ENCODE measurements at regions not wholly inside any gene's neighbourhood (a gene's known extent, or its start where the extent isn't known, plus 50 kb on each side); places are given as distances from the start of the nearest gene placed in this dataset.
"Not testable (repeated sequence)": the region's sequence is repeated elsewhere in the genome, so short reads cannot be mapped to it uniquely, and the experiment has no call there.

DNA sequence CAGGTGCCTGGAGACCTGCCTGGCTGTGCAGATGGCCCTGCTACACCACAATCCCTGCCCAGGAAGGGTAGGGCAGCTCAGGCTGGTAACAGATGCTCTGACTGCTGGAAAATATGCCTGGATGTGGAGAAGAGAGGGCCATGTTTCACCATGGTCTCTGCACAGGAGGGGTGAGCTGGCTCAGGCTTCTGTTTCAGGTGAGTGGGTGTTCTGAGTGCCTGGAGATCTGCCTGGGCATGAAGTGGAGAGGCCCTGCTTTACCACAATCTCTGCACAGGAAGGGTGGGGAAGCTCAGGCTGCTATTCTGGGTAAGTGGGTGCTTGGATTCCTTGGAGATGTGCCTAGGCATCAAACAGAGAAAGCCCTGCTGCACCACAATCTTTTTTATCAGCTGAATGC is 350.1 kb downstream of the KIF20B start:
- Mint-ChIP-seq H3K4me3 (no peak overlapping the region), H3K27me3 (ENCODE audit: low read depth) (peaks cover 6% of the 10 kb centered on the region), H3K4me1 (ENCODE audit: low read depth) (no peaks in the 10 kb centered on the region), H3K9me3 (peaks cover 6% of the 10 kb centered on the region), H3K36me3 (ENCODE audit: low read depth) (no peaks in the 10 kb centered on the region), H3K27ac (no peak overlapping the region)

DNA sequence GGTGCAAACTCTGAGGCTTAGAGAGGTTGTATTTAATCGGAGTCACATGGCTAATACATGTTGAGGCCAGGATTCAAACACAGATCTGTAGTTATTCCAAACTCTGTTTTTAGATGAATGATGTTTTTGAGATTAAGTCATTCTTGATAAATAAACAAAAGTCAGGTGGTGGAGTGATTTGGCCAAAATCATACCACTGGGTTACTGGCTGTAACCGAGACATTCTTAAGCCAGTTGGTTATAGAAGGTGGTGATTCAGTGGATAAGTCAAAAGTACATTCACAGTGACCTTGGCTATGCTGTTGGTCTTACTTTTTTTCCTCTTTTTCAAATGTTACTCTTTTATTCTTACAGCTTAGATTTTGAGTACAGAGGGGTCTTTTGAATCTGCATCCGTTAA is 361.4 kb downstream of the KIF20B start:
- Mint-ChIP-seq H3K9me3 (no peaks in the 10 kb centered on the region), H3K27ac (no peak overlapping the region), H3K36me3 (ENCODE audit: low read depth) (no peaks in the 10 kb centered on the region), H3K4me3 (no peak overlapping the region), H3K27me3 (ENCODE audit: low read depth) (no peaks in the 10 kb centered on the region), H3K4me1 (ENCODE audit: low read depth) (no peaks in the 10 kb centered on the region)

DNA sequence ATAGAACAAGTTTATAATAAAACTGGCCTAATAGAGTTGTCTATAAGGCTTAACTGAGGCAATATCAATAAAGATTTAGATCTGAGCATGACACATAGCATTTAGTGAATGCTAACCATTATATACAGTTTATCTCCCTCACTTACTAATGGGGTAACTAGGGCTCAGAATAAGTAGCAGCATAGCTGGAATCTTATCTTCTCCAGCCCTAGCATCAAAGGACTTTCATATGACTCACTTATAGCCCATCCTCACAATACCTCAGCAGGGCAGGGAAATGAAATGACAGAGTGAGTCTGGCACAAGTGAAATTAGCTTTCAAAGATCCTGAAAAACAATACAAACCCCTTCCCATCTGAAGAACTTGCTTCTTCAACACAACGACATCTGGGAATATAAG is 362.9 kb downstream of the KIF20B start:
- Mint-ChIP-seq H3K4me3 (no peak overlapping the region), H3K36me3 (ENCODE audit: low read depth) (no peaks in the 10 kb centered on the region), H3K9me3 (no peaks in the 10 kb centered on the region), H3K27me3 (ENCODE audit: low read depth) (no peaks in the 10 kb centered on the region), H3K27ac (no peak overlapping the region), H3K4me1 (ENCODE audit: low read depth) (no peaks in the 10 kb centered on the region)

- no peak overlapping the region for H3K27ac Mint-ChIP-seq
- H3K4me3 Mint-ChIP-seq, result no peak overlapping the region
- no peaks in the 10 kb centered on the region for H3K36me3 Mint-ChIP-seq (ENCODE audit: low read depth)
- H3K4me1 Mint-ChIP-seq (ENCODE audit: low read depth), result no peaks in the 10 kb centered on the region
- no peaks in the 10 kb centered on the region for H3K27me3 Mint-ChIP-seq (ENCODE audit: low read depth)
- H3K9me3 Mint-ChIP-seq, result no peaks in the 10 kb centered on the region
These were observed 365.0 kb downstream of the KIF20B start for GRCh38 chr10:90066435-90066834.

- no peak overlapping the region for H3K4me3 Mint-ChIP-seq
- no peaks in the 10 kb centered on the region for H3K36me3 Mint-ChIP-seq (ENCODE audit: low read depth)
- H3K27me3 Mint-ChIP-seq (ENCODE audit: low read depth), result no peaks in the 10 kb centered on the region
- no peak overlapping the region for H3K27ac Mint-ChIP-seq
- H3K4me1 Mint-ChIP-seq (ENCODE audit: low read depth), result no peaks in the 10 kb centered on the region
- H3K9me3 Mint-ChIP-seq, result peaks cover 8% of the 10 kb centered on the region
These were observed 374.6 kb downstream of the KIF20B start for GRCh38 chr10:90075995-90076394.

- Mint-ChIP-seq H3K4me1 (ENCODE audit: low read depth) (no peaks in the 10 kb centered on the region), H3K27me3 (ENCODE audit: low read depth) (no peaks in the 10 kb centered on the region), H3K27ac (no peak overlapping the region), H3K36me3 (ENCODE audit: low read depth) (no peaks in the 10 kb centered on the region), H3K9me3 (no peaks in the 10 kb centered on the region), H3K4me3 (no peak overlapping the region)
These were observed 378.4 kb downstream of the KIF20B start for GRCh38 chr10:90079819-90080218.

GRCh38 chr10:90086606-90087190 is 385.3 kb downstream of the KIF20B start:
- H3K4me3 Mint-ChIP-seq; H3K27ac Mint-ChIP-seq; H3K9me3 Mint-ChIP-seq; H3K4me1 Mint-ChIP-seq (ENCODE audit: low read depth); H3K27me3 Mint-ChIP-seq (ENCODE audit: low read depth); H3K36me3 Mint-ChIP-seq (ENCODE audit: low read depth): not testable (repeated sequence)

GRCh38 chr10:90087197-90088023 is 386.0 kb downstream of the KIF20B start:
- Mint-ChIP-seq H3K9me3 (no peaks in the 10 kb centered on the region), H3K4me3 (no peak overlapping the region), H3K36me3 (ENCODE audit: low read depth) (no peaks in the 10 kb centered on the region)

GRCh38 chr10:90088024-90088317 is 386.6 kb downstream of the KIF20B start:
- H3K36me3 Mint-ChIP-seq (ENCODE audit: low read depth), result no peaks in the 10 kb centered on the region
- peaks cover 6% of the 10 kb centered on the region for H3K4me1 Mint-ChIP-seq (ENCODE audit: low read depth)
- no peak overlapping the region for H3K27ac Mint-ChIP-seq
- no peak overlapping the region for H3K4me3 Mint-ChIP-seq
- H3K9me3 Mint-ChIP-seq, result no peaks in the 10 kb centered on the region
- no peaks in the 10 kb centered on the region for H3K27me3 Mint-ChIP-seq (ENCODE audit: low read depth)

More at GRCh38 chr10:90087197-90088023, 386.0 kb downstream of the KIF20B start:
- Mint-ChIP-seq H3K27me3 (ENCODE audit: low read depth) (no peaks in the 10 kb centered on the region), H3K27ac (no peak overlapping the region), H3K4me1 (ENCODE audit: low read depth) (peaks cover 6% of the 10 kb centered on the region)

GRCh38 chr10:90089719-90090118 is 388.3 kb downstream of the KIF20B start:
- Mint-ChIP-seq H3K9me3 (no peaks in the 10 kb centered on the region), H3K4me1 (ENCODE audit: low read depth) (peaks cover 6% of the 10 kb centered on the region), H3K36me3 (ENCODE audit: low read depth) (no peaks in the 10 kb centered on the region), H3K27ac (no peak overlapping the region), H3K4me3 (no peak overlapping the region), H3K27me3 (ENCODE audit: low read depth) (no peaks in the 10 kb centered on the region)

DNA sequence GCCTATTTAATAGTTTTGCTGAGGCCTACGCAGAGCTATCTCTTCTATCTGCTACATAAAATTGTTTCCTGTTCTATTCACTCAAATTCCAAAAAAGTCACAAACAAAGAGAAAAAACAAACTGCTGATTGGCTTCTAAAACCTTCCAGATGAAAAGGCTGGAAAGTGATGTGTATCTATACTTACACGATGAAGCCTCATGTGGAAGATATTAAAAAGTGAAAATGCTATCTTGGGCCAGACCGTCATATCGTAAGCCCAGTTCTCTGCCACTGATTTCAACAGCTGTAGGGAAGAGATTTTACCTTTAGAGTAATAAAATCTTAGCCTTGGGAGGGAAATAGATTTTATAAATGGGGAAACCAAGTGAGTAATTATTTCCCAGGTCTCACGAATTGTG is 394.8 kb downstream of the KIF20B start:
- Mint-ChIP-seq H3K4me3 (no peak overlapping the region), H3K27ac (no peak overlapping the region), H3K9me3 (no peaks in the 10 kb centered on the region)

DNA sequence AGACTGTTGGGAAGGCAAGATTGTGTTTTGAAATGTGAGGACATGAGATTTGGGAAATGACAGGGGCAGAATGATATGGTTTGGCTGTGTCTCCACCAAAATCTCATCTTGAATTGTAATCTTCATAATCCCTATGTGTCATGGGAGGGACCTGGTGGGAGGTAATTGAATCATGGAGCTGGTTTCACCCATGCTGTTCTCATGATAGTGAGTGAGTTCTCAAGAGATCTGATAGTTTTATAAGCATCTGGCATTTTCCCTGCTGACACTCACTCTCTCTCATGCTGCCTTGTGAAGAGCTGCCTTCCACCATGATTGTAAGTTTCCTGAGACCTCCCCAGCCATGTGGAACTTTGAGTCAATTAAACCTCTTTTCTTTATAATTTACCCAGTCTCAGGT is 406.2 kb downstream of the KIF20B start:
- H3K4me3 Mint-ChIP-seq; H3K36me3 Mint-ChIP-seq (ENCODE audit: low read depth); H3K4me1 Mint-ChIP-seq (ENCODE audit: low read depth); H3K27ac Mint-ChIP-seq; H3K9me3 Mint-ChIP-seq; H3K27me3 Mint-ChIP-seq (ENCODE audit: low read depth): not testable (repeated sequence)

More for the DNA sequence above, 394.8 kb downstream of the KIF20B start:
- H3K36me3 Mint-ChIP-seq (ENCODE audit: low read depth), result no peaks in the 10 kb centered on the region
- H3K27me3 Mint-ChIP-seq (ENCODE audit: low read depth), result peaks cover 3% of the 10 kb centered on the region
- no peaks in the 10 kb centered on the region for H3K4me1 Mint-ChIP-seq (ENCODE audit: low read depth)

GRCh38 chr10:90111671-90112070 is 410.3 kb downstream of the KIF20B start:
- Mint-ChIP-seq H3K36me3 (ENCODE audit: low read depth) (no peaks in the 10 kb centered on the region), H3K9me3 (peaks cover 6% of the 10 kb centered on the region), H3K27me3 (ENCODE audit: low read depth) (no peaks in the 10 kb centered on the region), H3K4me1 (ENCODE audit: low read depth) (no peaks in the 10 kb centered on the region), H3K27ac (no peak overlapping the region), H3K4me3 (no peak overlapping the region)

DNA sequence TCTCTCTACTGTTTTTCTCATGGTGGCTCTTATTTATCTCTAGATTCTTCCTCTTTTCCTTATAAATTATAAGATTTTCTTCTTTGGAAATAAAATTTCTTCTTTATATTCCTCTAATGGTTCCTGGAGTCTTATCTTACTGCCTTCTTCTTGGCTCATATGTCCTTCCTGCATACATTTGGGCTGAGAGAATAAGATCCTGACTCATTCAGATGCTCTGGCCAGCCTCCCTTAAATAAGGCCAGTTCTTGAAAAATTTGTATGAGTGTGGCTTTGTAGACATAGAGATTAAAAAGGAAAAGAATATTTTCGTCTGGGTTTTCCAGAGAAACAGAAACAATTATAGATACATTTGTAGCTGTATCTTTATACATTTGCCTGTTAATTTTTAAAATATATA is 411.3 kb downstream of the KIF20B start:
- Mint-ChIP-seq H3K4me1 (ENCODE audit: low read depth) (no peaks in the 10 kb centered on the region), H3K4me3 (no peak overlapping the region), H3K9me3 (peaks cover 6% of the 10 kb centered on the region), H3K27ac (no peak overlapping the region), H3K27me3 (ENCODE audit: low read depth) (no peaks in the 10 kb centered on the region), H3K36me3 (ENCODE audit: low read depth) (no peaks in the 10 kb centered on the region)

- H3K4me1 Mint-ChIP-seq (ENCODE audit: low read depth); H3K27me3 Mint-ChIP-seq (ENCODE audit: low read depth); H3K4me3 Mint-ChIP-seq; H3K27ac Mint-ChIP-seq; H3K36me3 Mint-ChIP-seq (ENCODE audit: low read depth): not testable (repeated sequence)
- peaks cover 12% of the 10 kb centered on the region for H3K9me3 Mint-ChIP-seq
These were observed 417.2 kb downstream of the KIF20B start for GRCh38 chr10:90118567-90118966.
